ENCODE measurements at regions not wholly inside any gene's neighbourhood (a gene's known extent, or its start where the extent isn't known, plus 50 kb on each side); places are given as distances from the start of the nearest gene placed in this dataset.
A peak's percentile ranks its signal among the peaks of the same experiment; 100 is the strongest.
"Not testable (repeated sequence)": the region's sequence is repeated elsewhere in the genome, so short reads cannot be mapped to it uniquely, and the experiment has no call there.

DNA sequence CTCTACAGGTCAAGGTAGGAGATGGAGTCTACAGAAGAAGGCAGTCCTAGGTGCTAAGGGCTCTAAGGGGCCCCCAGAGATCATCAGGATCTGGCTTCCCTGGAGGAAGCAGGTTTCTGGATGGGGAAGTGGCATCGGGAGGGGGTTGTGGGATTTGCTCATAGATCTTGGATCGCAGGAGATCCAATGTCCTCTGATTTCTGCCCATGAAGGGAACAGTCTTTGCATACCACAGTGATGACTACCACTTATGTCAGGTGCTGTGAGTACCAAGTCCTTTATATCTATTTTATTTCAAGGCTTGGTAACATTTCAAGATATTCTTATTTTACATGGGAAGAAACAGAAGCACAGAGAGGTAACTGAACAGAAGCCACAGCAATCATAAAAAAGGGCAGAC is 164.0 kb downstream of the RGS9 start:
- no peak for DNase-seq

DNA sequence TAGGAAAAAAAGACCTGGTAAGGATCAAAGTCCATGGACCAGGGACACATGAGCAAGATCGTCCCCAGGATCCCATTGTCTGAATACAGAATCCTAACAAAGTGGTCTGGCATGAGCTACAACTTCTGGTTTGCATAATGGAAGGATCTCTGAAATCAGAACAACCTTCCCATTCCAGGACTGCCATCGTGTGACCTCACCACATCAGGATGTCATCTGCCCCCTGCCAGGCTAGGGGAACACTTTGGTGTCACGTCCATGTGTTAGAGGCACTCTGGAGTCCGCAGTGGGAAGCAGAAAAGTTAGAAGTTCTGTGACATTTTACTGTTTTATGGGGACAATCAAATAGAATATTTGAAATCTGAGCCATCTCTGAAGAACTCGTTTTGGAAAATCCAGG is 160.7 kb downstream of the RGS9 start:
- no peak for DNase-seq

GRCh38 chr17:65297384-65297783 is 160.2 kb downstream of the RGS9 start:
- DNase-seq: no peak

GRCh38 chr17:65294181-65294719 is 157.1 kb downstream of the RGS9 start:
- peak; percentile 39 for DNase-seq

DNA sequence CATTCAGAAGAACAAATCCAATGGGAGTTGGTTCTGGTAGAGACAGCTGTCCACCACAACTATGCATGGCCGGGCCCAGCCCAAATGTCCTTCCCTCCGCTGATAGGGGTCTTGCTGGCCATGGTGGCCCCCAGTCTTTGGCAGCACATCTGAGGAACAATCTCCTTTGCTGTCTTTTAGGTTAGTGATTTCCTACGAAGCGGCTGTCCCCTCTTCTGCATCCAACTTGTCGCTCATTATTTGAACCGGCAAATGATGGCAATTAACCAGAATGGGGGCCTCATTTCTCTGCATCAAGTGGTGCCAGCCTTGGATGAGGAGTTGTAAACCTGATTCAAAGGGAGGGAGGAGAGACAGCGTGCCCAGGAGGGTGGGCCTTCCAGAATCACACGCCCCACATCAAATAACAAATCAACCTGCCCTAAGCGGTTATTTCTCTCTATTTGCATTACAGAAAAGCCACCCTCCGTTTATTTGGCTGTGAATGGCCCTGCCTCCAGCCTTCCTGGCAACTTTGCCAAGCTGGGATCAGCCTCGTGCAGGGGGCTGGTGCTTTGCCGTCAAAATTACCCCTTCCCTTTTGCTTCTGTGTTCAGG is 156.5 kb downstream of the RGS9 start:
- no peak for DNase-seq

DNA sequence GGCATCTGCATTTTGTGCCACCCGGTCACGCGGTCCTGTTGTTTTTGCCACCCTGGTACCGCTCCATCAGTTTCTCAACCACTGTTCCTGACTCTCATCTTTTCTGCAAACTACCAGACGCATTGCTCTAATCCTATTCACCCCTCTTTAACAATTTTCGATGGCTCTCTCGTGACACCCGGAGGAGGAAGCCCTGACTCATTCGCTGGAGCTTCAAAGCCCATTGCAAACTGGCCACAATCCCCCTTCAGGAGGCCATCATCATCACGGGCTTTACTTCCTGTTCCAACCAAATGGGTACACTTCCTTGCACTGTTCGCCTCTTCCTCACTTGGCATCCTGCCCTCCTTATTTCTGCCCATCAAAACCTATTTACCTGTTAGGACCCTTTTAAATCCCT is 155.3 kb downstream of the RGS9 start:
- no peak for DNase-seq

DNA sequence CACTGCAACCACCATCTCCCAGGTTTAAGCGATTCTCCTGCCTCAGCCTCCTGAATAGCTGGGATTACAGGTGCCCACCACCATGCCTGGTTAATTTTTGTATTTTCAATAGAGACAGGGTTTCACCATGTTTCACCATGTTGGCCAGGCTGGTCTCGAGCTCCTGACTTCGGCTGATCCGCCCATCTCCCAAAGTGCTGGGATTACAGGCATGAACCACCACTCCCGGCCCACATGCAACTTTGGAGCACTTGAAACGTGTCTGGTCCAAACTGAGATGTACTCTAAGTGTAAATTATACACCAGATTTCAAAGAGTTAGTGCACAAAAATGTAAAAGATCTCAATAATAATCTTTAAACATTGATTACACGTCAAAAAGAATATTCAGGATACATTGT is 154.1 kb downstream of the RGS9 start:
- DNase-seq: not testable (repeated sequence)

GRCh38 chr17:65290616-65291015 is 153.4 kb downstream of the RGS9 start:
- DNase-seq: no peak

DNA sequence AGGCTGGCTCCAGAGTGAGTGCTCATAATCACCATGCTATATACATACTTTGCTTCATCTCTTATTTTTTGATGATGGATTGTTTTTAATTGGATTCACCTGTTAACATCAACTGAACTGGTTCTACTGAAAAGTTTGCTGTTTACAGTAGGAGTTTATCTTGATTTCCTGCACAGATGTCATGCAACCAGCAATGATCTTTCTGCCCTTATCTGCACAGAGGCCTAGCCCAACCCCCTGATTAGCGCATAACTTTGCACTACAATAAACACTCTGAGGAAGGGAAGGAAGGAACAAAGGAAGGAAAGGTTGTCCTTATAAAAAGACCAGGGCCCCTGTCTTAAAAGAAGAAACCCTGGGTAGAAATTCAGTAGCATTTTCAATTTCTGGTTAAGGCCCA is 152.9 kb downstream of the RGS9 start:
- no peak for DNase-seq

DNA sequence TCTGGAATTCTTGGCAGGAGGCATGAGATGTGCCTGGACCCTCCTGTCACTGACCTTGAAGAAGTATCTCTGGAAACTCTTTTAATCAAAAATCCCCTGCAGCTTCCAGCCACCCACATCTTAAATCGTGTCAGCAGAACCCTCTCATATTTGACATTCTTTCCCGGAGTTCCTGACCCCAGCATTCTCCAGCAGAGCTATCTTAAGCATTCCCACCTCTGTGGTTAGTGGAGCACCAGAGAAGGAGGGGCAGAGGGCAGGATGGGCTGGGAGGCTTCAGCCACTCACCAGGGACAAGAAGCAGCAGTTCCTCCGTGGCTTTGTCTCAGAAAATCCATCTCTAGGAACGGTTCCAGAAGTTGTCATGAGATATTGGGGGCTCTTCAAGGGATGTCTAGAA is 149.9 kb downstream of the RGS9 start:
- DNase-seq: no peak

- DNase-seq: no peak
These were observed 146.5 kb downstream of the RGS9 start for GRCh38 chr17:65283704-65284103.

DNA sequence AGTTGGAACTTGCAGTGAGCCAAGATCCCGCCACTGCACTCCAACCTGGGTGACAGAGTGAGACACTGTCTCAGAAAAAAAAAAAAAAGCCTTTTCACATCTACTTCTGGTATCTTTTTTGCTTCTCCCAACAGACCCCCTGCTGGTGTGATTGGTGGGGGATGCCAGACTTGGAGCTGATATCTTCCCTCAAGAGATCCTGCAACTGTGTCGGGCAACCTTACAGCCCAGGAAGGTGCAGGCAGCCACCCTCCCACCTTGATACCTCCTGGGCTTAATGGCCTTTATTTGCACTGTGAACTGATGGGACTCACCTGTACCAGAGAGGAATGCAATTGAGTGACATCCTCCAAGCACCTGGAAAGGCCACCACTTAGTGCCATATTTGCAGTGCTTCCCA is 142.3 kb downstream of the RGS9 start:
- DNase-seq: no peak

DNA sequence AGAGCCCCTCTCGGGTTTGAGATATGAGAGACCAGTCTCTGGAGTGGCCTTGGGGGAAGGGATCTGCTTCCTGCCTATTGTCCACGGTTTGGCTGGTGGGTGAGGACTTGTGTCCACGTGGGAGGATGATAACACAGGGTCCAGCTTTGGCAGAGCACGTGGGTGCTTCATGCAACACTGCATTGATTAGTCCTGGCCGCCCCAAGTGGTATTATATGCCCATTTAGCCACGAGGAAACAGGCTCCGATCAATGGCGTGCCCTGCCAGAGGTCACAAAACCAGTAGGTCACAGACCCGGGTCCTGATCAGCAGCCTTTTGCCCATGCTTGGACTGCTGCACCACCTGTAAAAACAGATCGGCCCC is 141.6 kb downstream of the RGS9 start:
- no peak for DNase-seq

- DNase-seq: no peak
These were observed 141.1 kb downstream of the RGS9 start for GRCh38 chr17:65278050-65278819.

- no peak for DNase-seq
These were observed 140.4 kb downstream of the RGS9 start for GRCh38 chr17:65277576-65277975.
